LNCAP (cell line): ENCODE measurements at regions not wholly inside any gene's neighbourhood (a gene's known extent, or its start where the extent isn't known, plus 50 kb on each side); places are given as distances from the start of the nearest gene placed in this dataset.

Experiments
- CTCF ChIP-seq: fragments of 450-650 bp; IDR thresholded peaks from 2 replicates; pipeline ENCODE4 v1.5.1; 2017; ENCODE audit warnings: mild to moderate bottlenecking

- TF ChIP-seq CTCF: no peak
These were observed 125.7 kb upstream of the DIO3 start for GRCh38 chr14:101435546-101435945.

DNA sequence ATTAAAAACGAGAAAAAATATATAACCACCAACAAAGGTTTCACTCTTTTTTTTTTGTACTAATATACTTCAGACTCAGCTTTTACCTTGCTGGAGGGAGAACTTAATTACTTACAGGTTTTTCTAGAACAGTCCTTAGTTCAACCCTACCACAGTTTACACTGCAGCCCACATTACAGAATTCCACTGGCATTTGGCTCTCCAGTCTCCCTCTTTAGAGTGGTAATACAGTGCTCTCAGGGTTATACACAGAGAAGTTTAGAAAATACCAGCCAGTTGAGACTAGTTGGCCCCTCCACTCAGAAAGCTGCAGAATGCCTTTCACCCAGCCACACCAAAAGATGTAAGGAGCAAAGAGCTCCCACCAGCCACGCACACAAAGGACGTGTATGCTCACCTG lies 122.3 kb upstream of the DIO3 start:
- no peak for TF ChIP-seq CTCF

DNA sequence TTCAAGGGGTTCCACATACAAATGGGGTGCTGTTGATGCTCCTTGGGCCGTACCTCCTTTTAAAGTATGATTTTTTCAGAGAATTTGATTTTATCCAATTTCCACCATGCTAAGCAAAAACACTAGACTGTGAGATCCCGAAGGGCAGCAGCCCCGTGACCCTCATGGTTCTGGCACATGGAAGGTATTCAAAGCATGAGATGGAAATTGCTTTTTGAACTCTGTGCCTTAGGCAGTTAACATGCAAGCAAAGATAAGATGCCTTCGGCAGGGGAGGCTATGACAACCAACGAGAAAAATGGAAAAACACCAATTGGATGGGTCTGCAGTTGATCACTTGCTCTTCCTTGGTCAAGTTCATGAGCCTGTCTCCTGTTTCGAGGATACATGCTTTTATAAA lies 120.8 kb upstream of the DIO3 start:
- no peak for TF ChIP-seq CTCF

GRCh38 chr14:101441710-101442109 lies 119.6 kb upstream of the DIO3 start:
- TF ChIP-seq CTCF: no peak

- TF ChIP-seq CTCF: no peak
These were observed 118.8 kb upstream of the DIO3 start for GRCh38 chr14:101442451-101442850.

DNA sequence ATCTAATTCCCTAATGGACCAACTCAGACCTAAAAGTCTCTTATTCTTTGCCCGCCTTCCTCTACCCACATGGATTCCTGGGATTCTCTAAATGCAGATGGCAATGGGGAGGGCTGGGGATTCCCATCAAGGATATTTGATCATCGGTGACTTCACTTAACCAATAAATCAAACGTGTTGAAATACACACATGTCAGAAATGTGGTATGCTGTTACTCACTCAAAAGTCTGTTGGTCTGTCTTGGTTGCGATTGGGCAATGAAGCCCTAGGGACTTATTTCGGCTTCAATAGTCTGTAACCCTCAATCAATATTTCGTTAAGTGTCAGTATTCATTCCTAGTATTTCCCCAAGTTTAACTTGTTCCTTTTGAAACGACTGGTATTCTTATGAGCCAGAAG lies 117.2 kb upstream of the DIO3 start:
- no peak for TF ChIP-seq CTCF

DNA sequence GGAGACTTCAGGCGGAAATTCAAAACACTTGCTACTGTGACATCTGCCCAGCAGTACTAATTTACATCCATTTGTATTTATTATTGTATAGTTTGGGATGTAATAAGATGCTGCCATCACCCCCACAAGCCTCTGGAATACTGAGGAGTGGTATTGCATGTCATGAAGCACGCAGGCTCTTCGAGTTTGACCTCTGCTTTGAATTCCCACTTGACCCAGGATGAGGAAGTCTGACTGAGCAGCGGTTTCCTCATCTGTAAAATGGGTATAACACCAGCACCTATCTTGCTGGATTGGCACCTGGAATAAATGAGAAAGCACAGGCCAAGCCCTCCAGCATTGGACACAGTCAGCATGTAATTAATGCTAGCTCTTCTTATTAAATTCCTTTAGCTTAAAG lies 116.0 kb upstream of the DIO3 start:
- no peak for TF ChIP-seq CTCF

GRCh38 chr14:101446387-101446969 lies 114.8 kb upstream of the DIO3 start:
- TF ChIP-seq CTCF: no peak
